T-helper 1 cell (primary cell): ENCODE measurements at regions not wholly inside any gene's neighbourhood (a gene's known extent, or its start where the extent isn't known, plus 50 kb on each side); places are given as distances from the start of the nearest gene placed in this dataset.
"Not testable (repeated sequence)": the region's sequence is repeated elsewhere in the genome, so short reads cannot be mapped to it uniquely, and the experiment has no call there.

Source experiments
- DNase-seq, 5 donors: peaks; one replicate each; pipeline ENCODE4 v3.0.0-alpha.2; 2012 to 2020

- no peak for DNase-seq
These were observed 51.5 kb downstream of the CRPPA start for GRCh38 chr7:16369855-16370254.

DNA sequence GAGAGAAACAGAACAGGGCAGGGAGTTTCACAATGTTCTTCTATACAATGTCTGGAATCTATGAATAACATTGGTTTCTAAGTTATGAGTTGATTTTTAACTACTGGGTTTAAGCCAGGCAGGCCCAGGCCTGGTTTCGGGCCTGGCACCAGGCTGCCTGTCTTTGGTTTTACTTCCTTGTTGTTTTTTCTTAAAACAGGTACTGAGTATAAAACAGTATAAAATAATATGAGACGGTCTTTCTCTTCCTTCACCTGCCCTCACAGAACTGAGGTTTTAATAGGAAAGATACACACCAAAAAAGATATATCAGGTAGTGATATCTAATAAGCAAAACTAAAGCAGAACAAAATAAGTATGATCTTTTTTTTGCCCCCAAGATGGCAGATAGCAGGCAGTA is 52.0 kb downstream of the CRPPA start:
- not testable (repeated sequence) for DNase-seq

GRCh38 chr7:16368885-16369284 is 52.5 kb downstream of the CRPPA start:
- no peak for DNase-seq

DNA sequence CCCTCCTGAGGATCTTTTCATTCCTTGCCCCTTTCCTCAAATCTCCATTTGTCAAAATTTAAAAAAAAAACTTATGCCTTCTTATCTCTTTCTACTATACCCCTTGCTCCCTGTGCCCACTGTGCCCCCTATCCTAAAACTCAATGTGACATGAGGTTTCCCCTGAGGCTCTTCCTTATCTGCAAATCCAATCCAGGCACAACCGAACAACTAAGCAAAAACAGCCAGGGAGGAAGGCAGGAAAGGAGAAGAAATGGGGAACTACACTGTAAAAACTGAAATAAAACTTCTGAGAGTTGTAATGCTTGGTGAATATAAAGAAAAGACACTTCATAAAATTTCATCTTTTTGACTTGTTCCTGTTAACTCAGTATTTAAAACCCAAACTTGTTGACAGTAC is 54.2 kb downstream of the CRPPA start:
- DNase-seq = no peak

- DNase-seq = no peak
These were observed 55.4 kb downstream of the CRPPA start for GRCh38 chr7:16365952-16366351.

GRCh38 chr7:16365177-16365576 is 56.2 kb downstream of the CRPPA start:
- DNase-seq = no peak

- DNase-seq = no peak
These were observed 62.1 kb downstream of the CRPPA start for GRCh38 chr7:16359216-16359615.

DNA sequence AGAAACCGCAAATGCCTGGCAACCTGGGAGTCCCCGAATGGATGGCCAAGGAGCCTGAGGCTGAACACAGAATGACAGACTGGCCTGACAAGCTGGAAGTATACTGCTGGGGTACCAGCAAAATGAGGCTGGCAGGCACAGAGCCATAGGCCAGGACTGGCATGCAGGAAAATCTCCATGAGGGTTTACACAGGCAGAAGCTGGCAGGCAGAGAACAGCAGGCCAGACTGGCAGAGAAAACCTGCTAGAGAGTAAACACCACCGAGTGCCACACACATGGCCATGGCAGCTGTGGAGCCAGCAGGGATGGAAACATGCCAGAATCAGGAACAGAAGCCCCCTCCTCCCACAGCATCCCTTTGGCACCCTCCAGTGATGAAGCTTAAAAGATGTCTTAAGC is 63.4 kb downstream of the CRPPA start:
- DNase-seq = no peak

DNA sequence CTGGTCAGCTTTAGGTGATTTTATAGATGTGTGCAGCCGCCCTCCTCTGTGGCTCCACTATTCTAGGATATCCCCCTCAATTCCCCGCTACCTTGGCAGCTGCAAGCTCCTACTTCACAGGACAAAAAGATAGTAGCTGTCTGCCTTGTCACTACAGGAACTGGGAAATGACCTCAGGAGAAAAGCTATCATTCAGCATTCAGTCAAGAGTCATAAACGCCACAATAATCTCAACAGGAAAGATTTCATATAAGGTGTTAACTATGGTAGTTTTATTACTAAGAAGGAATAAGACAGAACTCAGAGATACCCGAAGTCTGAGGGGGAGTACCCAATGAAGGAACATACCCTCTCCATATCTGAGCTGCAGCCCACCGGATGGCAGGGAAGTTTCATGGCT is 63.9 kb downstream of the CRPPA start:
- DNase-seq = no peak

DNA sequence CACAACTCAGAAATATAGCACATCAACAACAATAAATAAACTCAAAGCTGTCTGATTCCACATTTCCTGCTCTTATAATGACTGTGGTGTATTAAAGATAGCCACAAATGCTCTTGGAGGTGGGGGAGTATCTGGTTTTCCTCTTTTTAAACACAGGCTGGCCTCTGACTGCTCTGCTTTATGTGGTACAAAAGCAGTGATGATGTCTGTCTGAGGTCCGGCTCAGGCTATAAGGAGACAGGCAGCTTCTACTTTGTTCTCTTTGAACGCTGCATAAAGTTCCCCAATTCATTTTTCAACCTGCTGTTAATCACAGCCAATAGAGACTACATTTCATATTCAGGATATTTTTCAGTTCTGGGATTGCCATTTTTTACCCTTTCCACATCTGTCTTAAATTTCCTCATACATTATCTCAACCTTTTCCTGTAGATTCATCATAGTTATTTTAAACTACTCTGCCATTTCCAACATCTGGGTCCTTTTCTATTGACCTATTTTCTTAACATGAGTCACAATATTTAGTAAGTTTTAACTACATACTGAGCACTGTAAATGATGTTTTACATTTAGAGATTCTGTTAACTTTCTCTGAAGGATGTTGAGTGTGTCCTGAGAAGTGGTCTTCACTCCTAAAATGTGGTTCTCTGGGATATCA is 64.9 kb downstream of the CRPPA start:
- no peak for DNase-seq

- DNase-seq = no peak
These were observed 66.8 kb downstream of the CRPPA start for GRCh38 chr7:16354573-16354972.

- DNase-seq = no peak
These were observed 68.1 kb downstream of the CRPPA start for GRCh38 chr7:16353226-16353625.

DNA sequence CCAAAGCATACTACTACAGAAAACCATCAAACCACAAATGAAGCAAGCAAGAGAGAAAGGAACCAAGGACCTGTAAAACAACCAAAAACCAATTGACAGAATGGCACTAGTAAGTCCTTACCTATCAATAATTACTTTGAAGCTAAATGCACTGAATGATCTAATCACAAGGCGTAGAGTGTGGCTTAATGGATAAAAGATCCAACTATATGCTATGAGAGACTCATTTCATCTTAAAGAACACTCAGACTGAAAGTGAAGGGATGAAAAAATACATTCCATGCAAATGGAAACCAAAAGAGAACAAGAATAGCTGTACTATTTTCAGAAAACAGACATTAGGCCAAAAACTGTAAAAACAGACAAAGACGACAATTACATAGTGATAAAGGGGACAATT is 70.7 kb downstream of the CRPPA start:
- no peak for DNase-seq

GRCh38 chr7:16348251-16348650 is 73.1 kb downstream of the CRPPA start:
- no peak for DNase-seq

DNA sequence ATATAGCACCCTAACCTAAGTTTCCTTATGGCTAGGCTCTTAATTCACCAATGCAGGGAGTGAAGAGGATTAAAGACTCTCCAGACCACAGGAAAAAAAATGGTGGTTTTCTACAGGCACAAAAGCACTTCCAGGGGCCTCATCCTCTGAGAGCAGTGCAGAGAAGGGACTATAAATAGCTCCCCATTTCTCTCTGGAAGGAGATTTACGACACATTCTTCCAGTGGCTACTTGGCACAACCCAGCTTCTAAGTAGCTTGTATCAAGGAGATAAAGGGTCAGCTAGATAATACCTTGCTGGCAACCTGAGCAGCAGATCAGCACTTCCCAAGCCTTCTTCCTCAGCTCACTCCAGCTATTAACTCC is 73.5 kb downstream of the CRPPA start:
- DNase-seq = no peak

GRCh38 chr7:16347066-16347826 is 74.1 kb downstream of the CRPPA start:
- DNase-seq = no peak

DNA sequence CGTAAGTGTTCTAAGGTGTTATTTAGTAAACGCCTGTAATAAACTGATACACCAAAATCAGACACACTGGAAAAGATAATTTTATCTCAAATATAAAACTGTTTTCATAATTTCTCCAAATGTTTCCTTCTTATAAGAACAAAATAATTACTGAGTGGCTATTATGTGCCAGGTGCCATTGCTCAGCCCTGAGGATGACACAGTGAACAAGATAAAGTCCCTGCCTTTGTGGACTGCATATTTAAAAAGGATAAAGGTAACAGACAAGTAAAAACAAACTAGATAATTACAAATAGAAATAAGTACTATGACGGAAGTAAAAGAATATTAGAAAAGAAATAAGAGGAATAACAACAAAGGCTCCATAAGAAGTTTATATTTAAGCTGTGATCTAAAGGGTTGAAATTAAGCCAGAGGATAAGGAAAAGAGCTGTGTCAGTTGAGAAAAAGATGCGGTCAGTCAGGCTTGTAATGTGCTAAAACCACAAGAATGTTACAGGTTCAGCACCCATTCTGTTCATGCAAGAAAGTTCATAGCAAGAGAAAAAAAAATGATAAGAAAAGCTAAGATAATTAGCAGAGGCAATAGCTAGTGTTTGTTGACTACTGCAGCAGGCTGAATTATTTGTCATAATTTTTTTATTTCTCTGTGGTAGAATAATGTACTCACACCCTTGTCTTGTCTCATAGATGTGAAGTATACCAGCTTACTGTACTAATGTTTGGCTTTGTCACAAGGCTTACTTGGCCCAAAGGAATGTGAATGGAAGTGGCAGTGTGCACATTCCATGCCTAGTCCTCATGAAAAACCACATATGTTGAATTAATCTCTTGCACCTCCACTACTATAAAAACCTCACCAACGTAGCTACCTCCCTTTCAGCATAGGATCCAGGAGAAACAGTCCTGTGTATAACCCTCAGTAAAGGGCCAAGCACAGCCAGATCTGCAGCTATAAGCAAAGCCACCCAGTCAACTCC is 75.1 kb downstream of the CRPPA start:
- DNase-seq = no peak

- DNase-seq = no peak
These were observed 76.4 kb downstream of the CRPPA start for GRCh38 chr7:16344927-16345326.

GRCh38 chr7:16343612-16344011 is 77.7 kb downstream of the CRPPA start:
- no peak for DNase-seq

GRCh38 chr7:16338065-16338464 is 83.3 kb downstream of the CRPPA start:
- DNase-seq = no peak

- no peak for DNase-seq
These were observed 95.2 kb downstream of the CRPPA start for GRCh38 chr7:16326106-16326505.

GRCh38 chr7:16323313-16323712 is 98.0 kb downstream of the CRPPA start:
- no peak for DNase-seq

GRCh38 chr7:16320099-16320660 is 101.2 kb downstream of the CRPPA start:
- DNase-seq = no peak
